Neural cell (in vitro differentiated cells): ENCODE measurements at regions not wholly inside any gene's neighbourhood (a gene's known extent, or its start where the extent isn't known, plus 50 kb on each side); places are given as distances from the start of the nearest gene placed in this dataset.

Experiments
- CTCF ChIP-seq: fragments of 450-650 bp; IDR thresholded peaks from 2 replicates; pipeline ENCODE4 v1.5.1; 2014; ENCODE audit warnings: antibody characterized with exemption, mild to moderate bottlenecking, moderate library complexity; ENCODE audit not compliant: poor library complexity, severe bottlenecking
- EP300 ChIP-seq: fragments of 450-650 bp; conservative IDR thresholded peaks from 2 replicates; pipeline ENCODE4 v1.6.1; 2014; ENCODE audit warnings: antibody characterized with exemption, mild to moderate bottlenecking, moderate library complexity; ENCODE audit not compliant: poor library complexity, severe bottlenecking
- MXI1 ChIP-seq: fragments of 450-650 bp; conservative IDR thresholded peaks from 2 replicates; pipeline ENCODE4 v1.6.1; 2014; ENCODE audit warnings: antibody characterized with exemption, mild to moderate bottlenecking; ENCODE audit not compliant: poor library complexity, severe bottlenecking

- no peak for TF ChIP-seq CTCF
- no peak for TF ChIP-seq MXI1
- no peak for TF ChIP-seq EP300
Observed at GRCh38 chr13:61692691-61693090, 277.0 kb upstream of the PCDH20 start.
